ENCODE measurements at regions not wholly inside any gene's neighbourhood (a gene's known extent, or its start where the extent isn't known, plus 50 kb on each side); places are given as distances from the start of the nearest gene placed in this dataset.
"Not testable (repeated sequence)": the region's sequence is repeated elsewhere in the genome, so short reads cannot be mapped to it uniquely, and the experiment has no call there.

- Mint-ChIP-seq H3K9me3 (no peaks in the 10 kb centered on the region), H3K36me3 (ENCODE audit: low read depth) (no peaks in the 10 kb centered on the region), H3K27ac (no peak overlapping the region), H3K4me3 (no peak overlapping the region), H3K4me1 (ENCODE audit: low read depth) (peaks cover 25% of the 10 kb centered on the region), H3K27me3 (no peaks in the 10 kb centered on the region)
- intact Hi-C loops (cut with micrococcal nuclease): no loop called here
These were observed 120.4 kb upstream of the RAB4A start for GRCh38 chr1:229150518-229150917.

GRCh38 chr1:229151412-229151811 lies 119.5 kb upstream of the RAB4A start:
- H3K4me3 Mint-ChIP-seq; H3K27me3 Mint-ChIP-seq; H3K27ac Mint-ChIP-seq; intact Hi-C loops (cut with micrococcal nuclease); H3K9me3 Mint-ChIP-seq; H3K36me3 Mint-ChIP-seq (ENCODE audit: low read depth): not testable (repeated sequence)
- peaks cover 33% of the 10 kb centered on the region for H3K4me1 Mint-ChIP-seq (ENCODE audit: low read depth)

GRCh38 chr1:229152311-229152710 lies 118.6 kb upstream of the RAB4A start:
- Mint-ChIP-seq H3K27me3 (no peaks in the 10 kb centered on the region), H3K9me3 (no peaks in the 10 kb centered on the region), H3K4me3 (no peak overlapping the region), H3K27ac (no peak overlapping the region), H3K36me3 (ENCODE audit: low read depth) (no peaks in the 10 kb centered on the region), H3K4me1 (ENCODE audit: low read depth) (peaks cover 42% of the 10 kb centered on the region)
- intact Hi-C loops (cut with micrococcal nuclease): no loop called here

- peaks cover 59% of the 10 kb centered on the region for H3K4me1 Mint-ChIP-seq (ENCODE audit: low read depth)
- H3K9me3 Mint-ChIP-seq: no peaks in the 10 kb centered on the region
- H3K27me3 Mint-ChIP-seq: no peaks in the 10 kb centered on the region
- no peak overlapping the region for H3K4me3 Mint-ChIP-seq
- peak overlapping the region; percentile 48 for H3K27ac Mint-ChIP-seq
- no peaks in the 10 kb centered on the region for H3K36me3 Mint-ChIP-seq (ENCODE audit: low read depth)
- intact Hi-C loops (cut with micrococcal nuclease): no loop called here
These were observed 116.9 kb upstream of the RAB4A start for GRCh38 chr1:229153955-229154548.

- Mint-ChIP-seq H3K27me3 (no peaks in the 10 kb centered on the region), H3K4me1 (ENCODE audit: low read depth) (peaks cover 67% of the 10 kb centered on the region), H3K27ac (peak overlapping the region; percentile 48), H3K4me3 (no peak overlapping the region), H3K36me3 (ENCODE audit: low read depth) (no peaks in the 10 kb centered on the region), H3K9me3 (no peaks in the 10 kb centered on the region)
- intact Hi-C loops (cut with micrococcal nuclease): loop anchor here (5.0 kb wide), 2 partner anchors 72 to 163 kb away; no protein-coding TSS in a partner anchor
These were observed 116.1 kb upstream of the RAB4A start for GRCh38 chr1:229154811-229155210.

- peak overlapping the region; percentile 18 for H3K4me3 Mint-ChIP-seq
- H3K27ac Mint-ChIP-seq: peak overlapping the region; percentile 81
- H3K9me3 Mint-ChIP-seq: no peaks in the 10 kb centered on the region
- intact Hi-C loops (cut with micrococcal nuclease): loop anchor here (5.0 kb wide), 2 partner anchors 72 to 163 kb away; no protein-coding TSS in a partner anchor
- no peaks in the 10 kb centered on the region for H3K36me3 Mint-ChIP-seq (ENCODE audit: low read depth)
- no peaks in the 10 kb centered on the region for H3K27me3 Mint-ChIP-seq
- H3K4me1 Mint-ChIP-seq (ENCODE audit: low read depth): peaks cover 74% of the 10 kb centered on the region
These were observed 115.4 kb upstream of the RAB4A start for GRCh38 chr1:229155472-229155871.

- H3K27ac Mint-ChIP-seq: peak overlapping the region; percentile 88
- H3K36me3 Mint-ChIP-seq (ENCODE audit: low read depth): no peaks in the 10 kb centered on the region
- H3K9me3 Mint-ChIP-seq: no peaks in the 10 kb centered on the region
- H3K4me3 Mint-ChIP-seq: no peak overlapping the region
- H3K27me3 Mint-ChIP-seq: no peaks in the 10 kb centered on the region
- intact Hi-C loops (cut with micrococcal nuclease): loop anchor here (1.0 to 5.0 kb wide), 3 partner anchors 70 to 493 kb away; no protein-coding TSS in a partner anchor
- peaks cover 73% of the 10 kb centered on the region for H3K4me1 Mint-ChIP-seq (ENCODE audit: low read depth)
These were observed 114.0 kb upstream of the RAB4A start for GRCh38 chr1:229156872-229157271.

- no peaks in the 10 kb centered on the region for H3K9me3 Mint-ChIP-seq
- peak overlapping the region; percentile 88 for H3K27ac Mint-ChIP-seq
- intact Hi-C loops (cut with micrococcal nuclease): loop anchor here (1.0 to 5.0 kb wide), 3 partner anchors 70 to 493 kb away; no protein-coding TSS in a partner anchor
- H3K4me1 Mint-ChIP-seq (ENCODE audit: low read depth): peaks cover 67% of the 10 kb centered on the region
- H3K36me3 Mint-ChIP-seq (ENCODE audit: low read depth): no peaks in the 10 kb centered on the region
- no peak overlapping the region for H3K4me3 Mint-ChIP-seq
- H3K27me3 Mint-ChIP-seq: no peaks in the 10 kb centered on the region
These were observed 113.4 kb upstream of the RAB4A start for GRCh38 chr1:229157480-229157879.

GRCh38 chr1:229158341-229158921 lies 112.5 kb upstream of the RAB4A start:
- peaks cover 64% of the 10 kb centered on the region for H3K4me1 Mint-ChIP-seq (ENCODE audit: low read depth)
- H3K27ac Mint-ChIP-seq: peak overlapping the region; percentile 88
- no peaks in the 10 kb centered on the region for H3K36me3 Mint-ChIP-seq (ENCODE audit: low read depth)
- intact Hi-C loops (cut with micrococcal nuclease): loop anchor here (1.0 to 5.0 kb wide), 4 partner anchors 24 to 423 kb away; partner anchors contain the start of gene RHOU
- H3K27me3 Mint-ChIP-seq: peaks cover 2% of the 10 kb centered on the region
- H3K9me3 Mint-ChIP-seq: no peaks in the 10 kb centered on the region
- H3K4me3 Mint-ChIP-seq: peak overlapping the region; percentile 46

GRCh38 chr1:229158927-229159326 lies 112.0 kb upstream of the RAB4A start:
- H3K27ac Mint-ChIP-seq: peak overlapping the region; percentile 88
- H3K27me3 Mint-ChIP-seq: peaks cover 3% of the 10 kb centered on the region
- H3K36me3 Mint-ChIP-seq (ENCODE audit: low read depth): no peaks in the 10 kb centered on the region
- no peaks in the 10 kb centered on the region for H3K9me3 Mint-ChIP-seq
- peaks cover 64% of the 10 kb centered on the region for H3K4me1 Mint-ChIP-seq (ENCODE audit: low read depth)
- intact Hi-C loops (cut with micrococcal nuclease): loop anchor here (1.0 to 5.0 kb wide), 4 partner anchors 24 to 424 kb away; partner anchors contain the start of gene RHOU
- no peak overlapping the region for H3K4me3 Mint-ChIP-seq

- Mint-ChIP-seq H3K36me3 (ENCODE audit: low read depth) (no peaks in the 10 kb centered on the region), H3K4me1 (ENCODE audit: low read depth) (peaks cover 65% of the 10 kb centered on the region), H3K9me3 (no peaks in the 10 kb centered on the region), H3K27me3 (peaks cover 8% of the 10 kb centered on the region), H3K27ac (peak overlapping the region; percentile 88), H3K4me3 (no peak overlapping the region)
- intact Hi-C loops (cut with micrococcal nuclease): loop anchor here (2.0 to 5.0 kb wide), 3 partner anchors 25 to 168 kb away; no protein-coding TSS in a partner anchor
These were observed 111.0 kb upstream of the RAB4A start for GRCh38 chr1:229159668-229160544.

GRCh38 chr1:229161740-229162139 lies 109.2 kb upstream of the RAB4A start:
- H3K27ac Mint-ChIP-seq: no peak overlapping the region
- intact Hi-C loops (cut with micrococcal nuclease): no loop called here
- peaks cover 8% of the 10 kb centered on the region for H3K27me3 Mint-ChIP-seq
- H3K36me3 Mint-ChIP-seq (ENCODE audit: low read depth): no peaks in the 10 kb centered on the region
- peaks cover 60% of the 10 kb centered on the region for H3K4me1 Mint-ChIP-seq (ENCODE audit: low read depth)
- H3K4me3 Mint-ChIP-seq: no peak overlapping the region
- H3K9me3 Mint-ChIP-seq: no peaks in the 10 kb centered on the region

- intact Hi-C loops (cut with micrococcal nuclease): no loop called here
- H3K4me3 Mint-ChIP-seq: no peak overlapping the region
- H3K27me3 Mint-ChIP-seq: peaks cover 10% of the 10 kb centered on the region
- H3K36me3 Mint-ChIP-seq (ENCODE audit: low read depth): no peaks in the 10 kb centered on the region
- H3K4me1 Mint-ChIP-seq (ENCODE audit: low read depth): peaks cover 60% of the 10 kb centered on the region
- H3K9me3 Mint-ChIP-seq: no peaks in the 10 kb centered on the region
- H3K27ac Mint-ChIP-seq: no peak overlapping the region
These were observed 107.9 kb upstream of the RAB4A start for GRCh38 chr1:229162825-229163515.
